ENCODE measurements at regions not wholly inside any gene's neighbourhood (a gene's known extent, or its start where the extent isn't known, plus 50 kb on each side); places are given as distances from the start of the nearest gene placed in this dataset.
"Not testable (repeated sequence)": the region's sequence is repeated elsewhere in the genome, so short reads cannot be mapped to it uniquely, and the experiment has no call there.

- intact Hi-C loops (cut with DNase I) = no loop called here
- DNase-seq (ENCODE audit: low spot score) = no peak
Observed at GRCh38 chr6:103356531-103356930, 1503.2 kb downstream of the HACE1 start.

- no peak for DNase-seq (ENCODE audit: low spot score)
Observed at GRCh38 chr6:103344554-103345163, 1515.1 kb downstream of the HACE1 start.

GRCh38 chr6:103335412-103335811 lies 1524.3 kb downstream of the HACE1 start:
- no peak for DNase-seq (ENCODE audit: low spot score)
- intact Hi-C loops (cut with DNase I) = no loop called here

More at GRCh38 chr6:103344554-103345163, 1515.1 kb downstream of the HACE1 start:
- intact Hi-C loops (cut with DNase I) = no loop called here

- DNase-seq (ENCODE audit: low spot score) = no peak
- intact Hi-C loops (cut with DNase I) = no loop called here
Observed at GRCh38 chr6:103326760-103327757, 1532.7 kb downstream of the HACE1 start.

- intact Hi-C loops (cut with DNase I) = no loop called here
- DNase-seq (ENCODE audit: low spot score) = no peak
Observed at GRCh38 chr6:103313432-103313831, 1546.3 kb downstream of the HACE1 start.

- intact Hi-C loops (cut with DNase I); DNase-seq (ENCODE audit: low spot score): not testable (repeated sequence)
Observed at GRCh38 chr6:103294376-103294775, 1565.3 kb downstream of the HACE1 start.

- DNase-seq (ENCODE audit: low spot score) = no peak
- intact Hi-C loops (cut with DNase I) = no loop called here
Observed at GRCh38 chr6:103284835-103285234, 1574.9 kb downstream of the HACE1 start.

- DNase-seq (ENCODE audit: low spot score) = no peak
Observed at GRCh38 chr6:103280417-103280816, 1579.3 kb downstream of the HACE1 start.

GRCh38 chr6:103277936-103278335 lies 1581.8 kb downstream of the HACE1 start:
- DNase-seq (ENCODE audit: low spot score) = no peak
- intact Hi-C loops (cut with DNase I) = no loop called here

More at GRCh38 chr6:103280417-103280816, 1579.3 kb downstream of the HACE1 start:
- intact Hi-C loops (cut with DNase I) = no loop called here

- DNase-seq (ENCODE audit: low spot score) = no peak
- intact Hi-C loops (cut with DNase I) = loop anchor here (5.0 kb wide), 1 partner anchor 421 kb away; no protein-coding TSS in a partner anchor
Observed at GRCh38 chr6:103273048-103273447, 1586.7 kb downstream of the HACE1 start.

GRCh38 chr6:103269581-103269980 lies 1590.1 kb downstream of the HACE1 start:
- intact Hi-C loops (cut with DNase I) = no loop called here
- DNase-seq (ENCODE audit: low spot score) = no peak

- DNase-seq (ENCODE audit: low spot score) = no peak
- intact Hi-C loops (cut with DNase I) = no loop called here
Observed at GRCh38 chr6:103268335-103268734, 1591.4 kb downstream of the HACE1 start.

GRCh38 chr6:103264020-103264419 lies 1595.7 kb downstream of the HACE1 start:
- intact Hi-C loops (cut with DNase I) = no loop called here
- no peak for DNase-seq (ENCODE audit: low spot score)

GRCh38 chr6:103255132-103255531 lies 1604.6 kb downstream of the HACE1 start:
- DNase-seq (ENCODE audit: low spot score) = no peak
- intact Hi-C loops (cut with DNase I) = no loop called here

- intact Hi-C loops (cut with DNase I) = no loop called here
- DNase-seq (ENCODE audit: low spot score) = no peak
Observed at GRCh38 chr6:103236923-103237322, 1622.8 kb downstream of the HACE1 start.

- no peak for DNase-seq (ENCODE audit: low spot score)
- intact Hi-C loops (cut with DNase I) = no loop called here
Observed at GRCh38 chr6:103231181-103231580, 1628.5 kb downstream of the HACE1 start.

GRCh38 chr6:103215847-103216246 lies 1643.9 kb downstream of the HACE1 start:
- DNase-seq (ENCODE audit: low spot score) = no peak
- intact Hi-C loops (cut with DNase I) = no loop called here

GRCh38 chr6:103210686-103211085 lies 1649.0 kb downstream of the HACE1 start:
- intact Hi-C loops (cut with DNase I) = no loop called here
- no peak for DNase-seq (ENCODE audit: low spot score)

GRCh38 chr6:103198386-103198785 lies 1661.3 kb downstream of the HACE1 start:
- intact Hi-C loops (cut with DNase I) = no loop called here
- no peak for DNase-seq (ENCODE audit: low spot score)

- DNase-seq (ENCODE audit: low spot score) = no peak
- intact Hi-C loops (cut with DNase I) = no loop called here
Observed at GRCh38 chr6:103193413-103193812, 1666.3 kb downstream of the HACE1 start.
